Psoas muscle (tissue), 7 donors: ENCODE measurements at regions not wholly inside any gene's neighbourhood (a gene's known extent, or its start where the extent isn't known, plus 50 kb on each side); places are given as distances from the start of the nearest gene placed in this dataset.

Experiments used
- ATAC-seq, 4 donors: fragments of 200-7000 bp; cut with Tn5 transposase; one replicate each; pipeline ENCODE4 v1.9.1; 2020; ENCODE audit warnings: moderate library complexity in 3 of 4, mild to moderate bottlenecking in 2 of 4
- DNase-seq, 2 donors: peaks; one replicate each; pipeline ENCODE4 v3.0.0-alpha.2; 2020
- H3K27ac ChIP-seq: fragments of 200-600 bp; one replicate; pipeline ENCODE4 v1.8.0; 2022
- H3K27me3 ChIP-seq, 3 donors: fragments of 200-600 bp in 1 of 3; one replicate each; pipeline versions ENCODE4 v1.6.1 to v1.8.0; 2013 to 2022; ENCODE audit warnings: low read length in 2 of 3, mild to moderate bottlenecking in 2 of 3, moderate library complexity in 1 of 3; ENCODE audit not compliant: insufficient read depth in 3 of 3
- H3K36me3 ChIP-seq, 2 donors: fragments of 200-600 bp in 1 of 2; one replicate each; pipeline versions ENCODE4 v1.6.1 to v1.8.0; 2013 to 2022; ENCODE audit warnings: low read depth in 1 of 2, mild to moderate bottlenecking in 1 of 2, moderate library complexity in 1 of 2; ENCODE audit not compliant: insufficient read depth in 1 of 2
- H3K4me1 ChIP-seq: fragments of 200-600 bp; one replicate; pipeline ENCODE4 v1.8.0; 2022
- H3K4me3 ChIP-seq: fragments of 200-600 bp; one replicate; pipeline ENCODE4 v1.8.0; 2022; ENCODE audit warnings: mild to moderate bottlenecking
- H3K9me3 ChIP-seq: fragments of 200-600 bp; one replicate; pipeline ENCODE4 v1.8.0; 2022
- CTCF ChIP-seq: fragments of 200-600 bp; IDR thresholded peaks from one replicate; pipeline ENCODE4 v1.8.0; 2022; ENCODE audit warnings: antibody characterized with exemption
- WGBS, 3 donors: extraction: QIAGEN DNeasy Blood & Tissue Kit; methylation state at CpG; one replicate each; pipeline versions ENCODE4 v1.1.6 to v1.1.7; 2013; 5-methylcytosine and 5-hydroxymethylcytosine counted together
- intact Hi-C, 2 donors: fragments of 100-400 bp; cut with DNase I; formaldehyde crosslinking; loops; one replicate each; pipeline versions ENCODE4 v1.11.0 to v1.14.2; 2022
- donor health status: healthy with polysubstance abuse.
- donor health status: DM: no; HTN: no; CAD: no; lungs with moderate emphysema.
- donor health status: Bipolar disorder and iron deficiency.
- donor health status: healthy.
- donor health status: DM: yes; HTN: yes; CAD: no.
- donor health status: DM: no; HTN: no; CAD: no.
- donor health status: DM: yes; HTN: yes; CAD: no.

- H3K4me1 ChIP-seq = no peaks in the 10 kb centered on the region
- peak in 1 of 4 donors; percentile 19 for ATAC-seq
- intact Hi-C loops = no loop called here
- 47 to 73% (median 50%) methylated on average over 29 of the region's 29 CpGs for WGBS, 3 donors
- peaks cover 0 to 16% (median 11%) of the 10 kb centered on the region in 3 donors for H3K27me3 ChIP-seq
- H3K36me3 ChIP-seq = no peaks in the 10 kb centered on the region
- no peak overlapping the region for H3K27ac ChIP-seq
- H3K4me3 ChIP-seq = no peak overlapping the region
- no peak for TF ChIP-seq CTCF
- no peaks in the 10 kb centered on the region for H3K9me3 ChIP-seq
- peak in 1 of 2 donors; percentile 47 for DNase-seq
Measured at GRCh38 chr9:134496413-134497282, 145.0 kb upstream of the COL5A1 start.

DNA sequence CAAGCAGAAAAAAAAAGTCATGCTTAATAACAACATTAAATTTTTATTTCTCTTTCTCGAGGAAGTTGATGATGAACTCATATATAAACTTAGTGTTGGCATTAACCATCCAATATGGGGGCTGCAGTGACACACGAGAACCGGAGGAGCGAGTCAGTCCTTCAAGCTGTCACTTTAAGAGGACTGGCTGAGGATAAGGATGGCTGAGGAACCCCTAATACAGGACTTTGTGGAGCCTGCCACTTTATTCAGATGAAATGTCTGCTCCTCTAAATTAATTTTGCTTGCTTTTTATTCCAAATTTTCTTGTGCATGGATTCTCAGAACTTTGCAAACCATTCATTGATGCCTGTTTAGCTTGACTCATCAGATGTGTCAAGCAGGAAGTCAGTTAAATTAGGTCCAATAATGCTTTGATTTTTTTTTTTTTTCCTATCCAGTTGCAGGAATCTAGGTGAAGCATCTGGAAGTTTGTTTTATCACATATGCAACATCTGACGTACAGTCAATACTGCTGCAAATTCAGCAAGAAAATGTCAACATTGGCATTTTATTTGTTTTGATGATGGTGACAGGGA lies 144.2 kb upstream of the COL5A1 start:
- no peaks in the 10 kb centered on the region for H3K9me3 ChIP-seq
- WGBS, 3 donors = 40 to 51% (median 50%) methylated on average over 5 of the region's 5 CpGs
- H3K27ac ChIP-seq = no peak overlapping the region
- DNase-seq (no peak), ATAC-seq (no peak)
- no peaks in the 10 kb centered on the region for H3K4me1 ChIP-seq
- TF ChIP-seq CTCF = no peak
- peaks cover 0 to 19% (median 14%) of the 10 kb centered on the region in 3 donors for H3K27me3 ChIP-seq
- H3K4me3 ChIP-seq = no peak overlapping the region
- intact Hi-C loops = no loop called here
- H3K36me3 ChIP-seq = no peaks in the 10 kb centered on the region

- no peaks in the 10 kb centered on the region for H3K4me1 ChIP-seq
- no peaks in the 10 kb centered on the region for H3K9me3 ChIP-seq
- intact Hi-C loops = no loop called here
- no peaks in the 10 kb centered on the region for H3K36me3 ChIP-seq
- H3K27me3 ChIP-seq = peaks cover 0 to 33% (median 18%) of the 10 kb centered on the region in 3 donors
- WGBS, 3 donors = 97 to 100% (median 98%) methylated on average over 1 of the region's 1 CpG
- H3K4me3 ChIP-seq = no peak overlapping the region
- H3K27ac ChIP-seq = no peak overlapping the region
- no peak for TF ChIP-seq CTCF
- DNase-seq = no peak
- ATAC-seq = no peak
Measured at GRCh38 chr9:134498814-134499166, 142.8 kb upstream of the COL5A1 start.

DNA sequence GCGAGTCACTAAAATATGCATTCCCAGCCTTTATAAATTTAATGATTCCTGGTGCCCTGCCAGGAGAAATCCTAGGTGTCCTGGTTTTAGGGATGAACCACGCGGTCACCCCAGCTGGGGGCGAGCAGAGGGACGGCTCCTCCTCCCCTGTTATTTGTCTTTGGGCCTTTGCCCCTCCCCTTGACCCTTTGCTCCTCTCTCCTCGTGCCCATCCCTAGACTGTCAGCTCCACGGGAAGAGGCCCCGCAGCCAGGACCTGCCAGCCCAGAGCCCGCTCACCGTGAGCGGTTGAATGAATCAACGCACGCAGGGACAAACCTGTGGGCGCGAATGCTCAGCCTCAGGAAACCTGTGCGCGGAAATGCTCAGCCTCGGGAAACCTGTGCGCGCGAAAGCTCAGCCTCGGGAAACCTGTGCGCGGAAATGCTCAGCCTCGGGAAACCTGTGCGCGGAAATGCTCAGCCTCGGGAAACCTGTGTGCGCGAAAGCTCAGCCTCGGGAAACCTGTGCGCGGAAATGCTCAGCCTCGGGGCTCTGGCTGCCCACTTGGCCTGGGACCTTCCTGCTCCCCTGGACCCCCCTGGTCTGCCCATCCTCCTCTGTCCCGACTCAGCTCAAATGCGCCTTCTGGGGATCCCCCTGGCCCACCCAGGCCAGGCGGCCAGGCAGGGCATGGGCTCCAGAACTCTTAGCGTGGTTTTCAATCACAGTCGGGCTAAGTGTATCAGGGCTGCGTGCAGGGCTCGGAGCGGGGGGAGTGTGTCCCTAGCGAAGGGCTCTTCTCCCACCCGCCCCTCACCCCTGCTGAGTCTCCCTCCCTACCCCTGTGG lies 140.5 kb upstream of the COL5A1 start:
- ATAC-seq = no peak
- Histone ChIP-seq H3K27me3 (peaks cover 0 to 35% (median 17%) of the 10 kb centered on the region in 3 donors), H3K4me1 (no peaks in the 10 kb centered on the region)

More for the DNA sequence above, 140.5 kb upstream of the COL5A1 start:
- intact Hi-C loops = no loop called here
- Histone ChIP-seq H3K4me3 (no peak overlapping the region), H3K27ac (no peak overlapping the region), H3K36me3 (no peaks in the 10 kb centered on the region), H3K9me3 (no peaks in the 10 kb centered on the region)
- peak in 1 of 2 donors; percentile 12 for DNase-seq
- 38 to 52% (median 48%) methylated on average over 42 to 44 of the region's 44 CpGs for WGBS, 3 donors
- TF ChIP-seq CTCF = no peak
